GM20000 (cell line): ENCODE measurements at regions not wholly inside any gene's neighbourhood (a gene's known extent, or its start where the extent isn't known, plus 50 kb on each side); places are given as distances from the start of the nearest gene placed in this dataset.

Experiments used
- DNase-seq: peaks from one replicate; pipeline ENCODE4 v3.0.0; 2012; ENCODE audit warnings: low spot score
- TF ChIP-seq, protein P1 (sequence below): IDR thresholded peaks from 2 replicates; pipeline ENCODE4 v1.5.1; 2012; ENCODE audit warnings: mild to moderate bottlenecking, control low read depth; ENCODE audit errors: extremely low read depth, missing control alignments

DNA sequence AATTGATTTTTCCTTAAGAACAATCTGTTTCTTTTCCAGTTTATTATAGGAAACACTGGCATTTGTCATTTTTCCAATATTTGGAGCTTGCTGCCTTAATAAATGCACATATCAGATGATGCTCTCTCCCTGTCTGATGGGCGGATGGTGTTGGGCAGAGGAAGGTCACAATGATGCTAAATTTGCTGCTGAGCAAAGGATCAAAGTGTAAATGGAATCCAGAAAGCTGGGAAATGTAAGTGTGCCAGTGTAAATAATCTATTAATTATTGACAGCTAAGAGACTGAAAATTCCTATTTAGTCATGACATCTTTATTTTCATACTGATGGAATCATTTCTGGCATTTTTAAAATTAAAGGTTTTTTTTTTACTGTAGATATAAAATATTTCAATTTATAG lies 243.2 kb downstream of the PTBP2 start:
- TF ChIP-seq, protein P1, sequence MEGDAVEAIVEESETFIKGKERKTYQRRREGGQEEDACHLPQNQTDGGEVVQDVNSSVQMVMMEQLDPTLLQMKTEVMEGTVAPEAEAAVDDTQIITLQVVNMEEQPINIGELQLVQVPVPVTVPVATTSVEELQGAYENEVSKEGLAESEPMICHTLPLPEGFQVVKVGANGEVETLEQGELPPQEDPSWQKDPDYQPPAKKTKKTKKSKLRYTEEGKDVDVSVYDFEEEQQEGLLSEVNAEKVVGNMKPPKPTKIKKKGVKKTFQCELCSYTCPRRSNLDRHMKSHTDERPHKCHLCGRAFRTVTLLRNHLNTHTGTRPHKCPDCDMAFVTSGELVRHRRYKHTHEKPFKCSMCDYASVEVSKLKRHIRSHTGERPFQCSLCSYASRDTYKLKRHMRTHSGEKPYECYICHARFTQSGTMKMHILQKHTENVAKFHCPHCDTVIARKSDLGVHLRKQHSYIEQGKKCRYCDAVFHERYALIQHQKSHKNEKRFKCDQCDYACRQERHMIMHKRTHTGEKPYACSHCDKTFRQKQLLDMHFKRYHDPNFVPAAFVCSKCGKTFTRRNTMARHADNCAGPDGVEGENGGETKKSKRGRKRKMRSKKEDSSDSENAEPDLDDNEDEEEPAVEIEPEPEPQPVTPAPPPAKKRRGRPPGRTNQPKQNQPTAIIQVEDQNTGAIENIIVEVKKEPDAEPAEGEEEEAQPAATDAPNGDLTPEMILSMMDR = no peak
- no peak for DNase-seq

DNA sequence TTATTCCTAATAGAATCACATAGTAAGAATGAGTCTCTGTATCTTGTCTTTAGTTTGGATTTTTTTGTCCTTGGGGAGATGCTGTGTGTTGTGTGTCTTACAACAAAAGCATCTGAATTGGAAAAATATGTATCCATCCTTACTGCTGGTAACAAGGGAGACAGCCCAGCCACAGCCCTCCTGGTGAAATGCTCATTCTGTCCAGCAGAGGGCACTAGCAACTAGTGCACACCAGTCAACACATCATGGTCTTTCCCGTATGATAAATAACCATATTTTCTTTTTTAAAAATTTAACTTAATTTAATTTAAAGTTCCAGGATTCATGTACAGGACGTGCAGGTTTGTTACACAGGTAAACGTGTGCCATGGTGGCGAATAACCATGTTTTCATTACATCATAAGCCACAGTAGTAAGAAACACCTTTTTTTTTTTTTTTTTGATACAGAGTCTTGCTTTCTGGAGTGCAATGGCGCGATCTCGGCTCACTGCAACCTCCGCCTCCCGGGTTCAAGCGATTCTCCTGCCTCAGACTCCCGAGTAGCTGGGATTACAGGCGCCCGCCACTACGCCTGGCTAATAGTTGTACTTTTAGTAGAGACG lies 245.1 kb downstream of the PTBP2 start:
- peak; percentile 42 for DNase-seq
- TF ChIP-seq, protein P1 = peak; percentile 74

DNA sequence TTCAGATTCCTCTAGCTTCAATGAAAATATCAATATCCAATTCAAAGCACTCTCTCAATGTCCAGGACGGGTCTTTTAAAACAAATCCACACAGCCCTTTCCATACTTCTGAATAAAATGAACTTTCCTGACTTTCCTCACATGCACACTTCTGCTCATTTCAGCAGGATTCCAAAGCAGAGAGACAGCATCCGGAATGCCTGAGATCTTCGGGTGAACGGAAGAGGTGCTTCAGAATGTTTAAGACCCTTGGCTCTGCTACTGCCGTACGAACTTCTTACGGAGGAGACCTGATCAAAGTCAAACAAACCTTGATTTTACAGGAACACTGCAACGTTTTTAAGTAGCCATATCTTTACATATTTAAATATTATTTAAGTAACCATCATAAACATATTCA lies 245.7 kb downstream of the PTBP2 start:
- TF ChIP-seq, protein P1 = no peak

DNA sequence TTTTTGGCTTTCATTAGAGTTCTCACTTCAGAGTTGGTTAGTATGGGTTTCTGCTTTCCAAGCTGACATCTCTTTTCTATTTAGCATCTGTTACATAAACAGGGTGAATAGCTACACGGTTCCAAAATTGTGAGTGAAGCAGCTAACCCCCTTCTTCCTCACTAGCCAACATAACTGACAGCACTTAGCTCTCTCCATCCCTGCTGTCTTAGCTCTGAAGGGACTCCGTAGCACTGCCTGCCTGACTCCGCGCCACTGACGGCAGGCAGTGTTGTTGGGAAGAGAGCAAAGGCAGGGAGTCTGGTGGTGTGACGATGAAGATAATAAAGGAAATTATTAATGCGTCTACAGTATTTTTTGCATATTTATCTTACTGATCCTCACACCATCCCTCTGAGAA lies 247.0 kb downstream of the PTBP2 start:
- no peak for DNase-seq
- TF ChIP-seq, protein P1 = no peak

More for the DNA sequence above, 245.7 kb downstream of the PTBP2 start:
- DNase-seq = no peak

DNA sequence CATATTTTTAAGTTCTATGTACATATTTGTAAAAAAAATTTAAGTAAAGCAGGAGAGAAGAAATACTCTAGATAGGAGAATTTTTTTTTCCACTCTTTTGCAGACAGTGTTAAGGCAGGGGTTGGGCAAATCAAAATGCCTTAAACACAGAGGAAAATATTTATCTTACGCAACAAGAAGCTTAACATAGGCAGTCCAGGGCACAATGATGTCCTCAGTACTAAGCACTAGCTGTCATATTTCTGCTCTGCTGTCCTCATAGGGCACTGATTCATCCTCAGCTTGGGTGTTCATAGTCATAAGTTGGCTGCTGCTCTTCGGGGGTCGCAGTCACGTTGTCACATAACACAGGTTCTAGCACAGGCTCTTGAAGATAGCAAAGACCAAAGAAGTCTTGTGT lies 247.4 kb downstream of the PTBP2 start:
- DNase-seq = no peak
- TF ChIP-seq, protein P1 = no peak

DNA sequence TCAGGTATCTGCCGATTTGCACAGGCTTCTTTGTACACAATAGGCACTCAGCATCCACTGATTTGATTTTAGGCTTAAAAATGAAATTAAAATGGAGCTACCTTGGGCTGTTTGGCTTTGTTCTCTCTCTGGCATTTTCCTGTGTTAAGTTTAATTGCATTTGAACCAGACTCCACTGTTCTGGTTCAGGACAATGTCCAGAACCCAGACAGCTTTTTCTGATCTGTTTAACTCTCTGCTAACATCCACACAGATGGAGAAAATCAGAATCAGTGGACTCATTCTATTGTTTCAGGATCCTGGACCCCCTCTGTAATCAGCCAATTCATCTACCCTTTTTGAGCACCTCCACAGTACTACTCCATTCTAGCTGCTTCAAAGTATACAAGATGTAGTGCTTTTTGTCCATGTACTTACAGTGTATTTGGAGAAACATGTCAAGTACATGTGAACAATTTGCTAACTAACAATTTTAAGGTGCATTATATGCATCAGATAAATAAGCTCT lies 248.1 kb downstream of the PTBP2 start:
- TF ChIP-seq, protein P1 = no peak
- no peak for DNase-seq

DNA sequence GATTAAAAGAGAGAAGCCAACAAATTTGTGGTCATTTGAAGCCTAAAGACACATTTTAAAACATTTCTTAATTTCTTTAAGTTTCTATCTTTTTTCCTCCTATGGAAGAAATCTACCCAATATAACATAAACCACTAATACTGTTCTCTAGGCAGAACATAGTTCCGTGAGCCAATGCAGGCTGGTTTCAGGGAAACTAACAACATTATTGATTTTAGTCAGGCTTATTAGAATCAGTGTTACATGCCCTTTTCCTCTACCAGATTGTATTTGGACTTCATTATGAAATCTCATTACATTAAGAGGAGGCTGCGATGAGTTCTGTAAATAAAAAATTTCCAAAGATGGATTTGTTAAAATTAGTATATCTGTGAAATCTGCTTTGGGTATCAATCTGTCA lies 249.9 kb downstream of the PTBP2 start:
- TF ChIP-seq, protein P1 = no peak
- no peak for DNase-seq
